NCI-H2107 (cell line): ENCODE measurements at regions not wholly inside any gene's neighbourhood (a gene's known extent, or its start where the extent isn't known, plus 50 kb on each side); places are given as distances from the start of the nearest gene placed in this dataset.

ENCODE experiments used
- DNase-seq: peaks from one replicate; lab custom pipeline; 2025; lab: John Stamatoyannopoulos, UW

DNA sequence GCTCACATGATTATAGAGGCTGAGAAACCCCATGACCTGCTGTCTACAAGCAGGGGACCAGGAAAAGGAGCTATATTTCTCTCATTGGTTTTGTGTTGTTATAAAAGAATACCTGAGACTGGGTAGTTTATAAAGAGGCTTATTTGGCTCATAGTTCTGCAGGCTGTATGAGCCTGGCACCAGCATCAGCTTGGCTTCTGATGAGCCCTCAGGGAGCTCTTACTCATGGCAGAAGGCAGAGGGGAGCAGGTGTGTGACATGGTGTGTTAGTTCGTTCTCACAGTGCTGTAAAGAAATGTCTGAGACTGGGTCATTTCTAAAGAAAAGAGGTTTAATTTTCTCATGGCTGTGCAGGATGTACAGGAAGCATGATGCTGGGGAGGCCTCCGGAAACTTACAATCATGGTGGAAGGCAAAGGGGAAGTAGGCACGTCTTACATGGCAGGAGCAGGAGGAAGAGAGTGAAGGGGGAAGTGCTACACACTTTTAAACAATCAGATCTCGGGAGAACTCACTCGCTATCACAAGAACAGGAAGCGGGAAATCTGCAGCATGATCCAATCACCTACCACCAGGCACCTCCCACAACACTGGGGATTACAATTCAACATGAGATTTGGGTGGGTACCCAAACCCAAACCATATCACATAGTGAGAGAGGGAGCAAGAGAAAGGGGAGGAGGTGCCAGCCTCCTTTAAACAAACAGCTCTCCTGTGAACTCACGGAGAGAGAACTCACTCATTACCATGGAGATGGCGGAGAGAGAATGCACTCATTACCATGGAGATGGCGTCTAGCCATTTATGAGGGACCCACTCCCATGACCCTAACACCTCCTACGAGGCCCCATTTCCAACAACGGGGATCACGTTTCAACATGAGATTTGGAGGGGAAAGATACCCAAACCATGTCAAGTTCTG lies 133.4 kb downstream of the JCAD start:
- no peak for DNase-seq

DNA sequence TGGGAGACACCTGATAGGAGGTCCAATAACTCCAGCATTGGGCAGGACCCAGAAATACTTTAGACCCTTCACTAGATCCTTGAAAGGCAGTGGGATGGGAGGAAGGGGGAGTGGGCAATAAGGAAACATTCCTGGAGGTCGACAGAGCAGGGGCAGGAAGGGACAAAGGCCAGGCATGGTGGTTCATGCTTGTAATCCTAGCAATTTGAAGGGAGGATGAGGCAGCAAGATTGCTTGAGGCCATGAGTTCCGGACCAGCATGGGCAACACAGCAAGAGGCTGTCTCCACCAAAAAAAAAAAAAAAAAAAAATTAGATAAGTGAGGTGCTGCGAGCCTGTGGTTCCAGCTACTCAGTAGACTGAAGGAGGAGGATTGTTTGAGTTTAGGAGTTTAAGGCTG lies 134.9 kb downstream of the JCAD start:
- no peak for DNase-seq

DNA sequence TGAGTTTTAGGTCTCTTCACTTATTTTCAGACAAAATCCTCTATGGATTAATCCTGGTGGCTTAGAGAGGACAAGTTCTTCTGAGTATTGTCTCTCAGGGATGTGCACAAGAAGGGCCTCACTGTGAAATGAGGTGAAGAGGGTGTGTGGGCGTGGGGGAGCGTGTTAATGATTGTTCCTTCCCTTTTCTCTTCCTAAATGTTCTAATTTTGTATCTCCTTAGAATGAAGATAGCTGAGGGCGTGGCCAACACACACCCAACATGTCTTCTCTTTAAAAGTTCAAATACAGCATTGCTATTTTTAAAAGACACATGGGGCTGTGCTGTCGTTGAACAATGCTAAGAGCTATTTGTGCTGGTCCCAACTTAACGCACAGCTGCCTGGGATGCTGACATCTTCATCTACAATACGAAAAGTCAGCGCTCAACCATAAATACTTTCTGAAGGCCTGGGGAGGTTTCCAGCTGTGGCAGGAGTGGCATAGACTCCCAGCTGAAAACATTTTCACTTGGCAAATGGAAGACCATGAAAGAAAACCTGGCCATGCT lies 135.9 kb downstream of the JCAD start:
- no peak for DNase-seq

DNA sequence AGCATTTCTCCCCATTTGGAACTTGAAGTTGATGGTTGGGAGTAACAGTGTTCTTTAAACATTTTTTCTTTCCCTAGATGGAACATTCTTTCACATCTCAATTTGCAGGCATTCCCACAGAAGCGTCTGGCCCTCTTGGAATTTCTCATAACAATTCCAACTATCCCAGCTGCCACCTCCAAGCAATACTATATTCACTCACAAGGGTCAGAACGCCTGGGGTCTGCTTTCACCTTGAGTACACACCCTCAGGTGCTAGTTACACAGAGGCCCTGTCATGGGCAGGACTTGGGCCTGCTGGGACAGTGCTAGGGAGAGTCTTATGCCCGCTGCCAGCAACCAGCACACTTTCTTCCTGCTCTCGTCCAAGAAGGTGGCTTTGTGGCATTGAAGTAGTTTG lies 136.5 kb downstream of the JCAD start:
- no peak for DNase-seq

- DNase-seq: no peak
These were observed 137.2 kb downstream of the JCAD start for GRCh38 chr10:29922226-29922625.

GRCh38 chr10:29921071-29921446 lies 138.3 kb downstream of the JCAD start:
- DNase-seq: no peak

DNA sequence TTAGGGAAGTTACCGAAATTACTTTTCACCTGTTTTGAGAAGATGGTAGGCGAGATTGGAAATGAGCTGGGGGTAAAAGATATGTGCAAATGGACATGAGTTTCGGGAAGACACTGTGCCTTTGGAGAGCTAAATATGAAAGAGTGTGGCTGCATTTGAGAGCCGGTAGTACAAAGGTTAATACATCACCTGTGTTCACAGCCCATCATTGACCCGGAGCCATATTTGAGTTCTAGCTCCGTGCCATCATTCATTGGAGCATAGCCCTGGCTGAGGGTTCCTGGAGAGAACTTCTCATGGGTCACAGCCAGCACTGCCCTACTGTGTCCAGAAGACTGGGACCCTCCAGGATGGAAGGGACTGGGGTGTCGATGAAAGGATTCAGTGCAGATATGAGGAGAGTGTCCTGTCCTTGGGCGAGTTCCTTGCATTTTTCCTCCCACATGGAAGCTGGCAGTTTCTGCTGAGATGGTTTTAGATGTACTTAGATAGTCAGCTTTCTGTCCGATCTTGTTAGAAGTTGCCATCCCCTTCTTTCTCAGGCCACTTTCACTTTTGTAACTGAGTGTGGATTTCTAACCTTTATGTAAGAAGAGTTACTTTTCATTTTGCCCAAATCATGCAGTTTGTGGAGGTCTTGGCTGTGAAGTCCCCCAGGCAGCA lies 138.8 kb downstream of the JCAD start:
- DNase-seq: no peak

DNA sequence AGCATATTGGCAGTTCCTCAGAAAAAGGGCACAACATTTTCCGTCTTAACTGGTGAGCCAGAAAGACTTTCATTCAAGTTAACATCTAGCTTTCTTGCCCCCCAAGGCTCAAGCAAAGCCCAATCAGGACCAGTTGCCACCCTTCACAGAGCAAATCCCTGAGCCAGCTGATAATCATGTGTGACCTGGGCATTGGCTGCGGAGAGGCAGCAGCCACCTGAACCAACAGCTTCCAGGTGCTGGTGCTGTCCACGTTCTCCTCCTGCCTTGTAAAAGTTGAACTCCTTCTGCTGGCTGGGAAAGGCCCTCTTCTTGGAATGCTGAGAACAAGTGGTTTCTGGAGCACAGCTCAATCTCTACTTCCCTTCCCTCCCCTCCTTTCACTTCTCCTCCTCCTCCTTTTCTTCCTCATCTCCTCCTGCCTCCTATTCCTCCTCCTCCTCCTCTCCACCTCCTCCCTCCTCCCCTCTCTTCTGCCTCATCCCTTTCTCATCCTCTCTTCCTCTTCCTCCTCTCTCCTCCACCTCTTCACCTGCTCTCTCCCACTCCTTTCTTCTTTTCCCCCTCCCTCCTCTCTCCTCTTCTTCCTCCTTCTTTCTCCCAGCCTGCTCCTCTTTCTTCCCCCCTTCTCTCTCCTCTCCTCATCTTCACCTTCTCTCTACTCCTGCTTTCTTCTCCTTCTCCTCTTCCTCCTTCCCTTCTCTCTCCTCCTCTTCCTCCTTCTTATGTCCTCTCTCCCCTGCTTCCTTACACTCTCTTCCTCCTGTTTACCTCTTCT lies 140.6 kb downstream of the JCAD start:
- no peak for DNase-seq

DNA sequence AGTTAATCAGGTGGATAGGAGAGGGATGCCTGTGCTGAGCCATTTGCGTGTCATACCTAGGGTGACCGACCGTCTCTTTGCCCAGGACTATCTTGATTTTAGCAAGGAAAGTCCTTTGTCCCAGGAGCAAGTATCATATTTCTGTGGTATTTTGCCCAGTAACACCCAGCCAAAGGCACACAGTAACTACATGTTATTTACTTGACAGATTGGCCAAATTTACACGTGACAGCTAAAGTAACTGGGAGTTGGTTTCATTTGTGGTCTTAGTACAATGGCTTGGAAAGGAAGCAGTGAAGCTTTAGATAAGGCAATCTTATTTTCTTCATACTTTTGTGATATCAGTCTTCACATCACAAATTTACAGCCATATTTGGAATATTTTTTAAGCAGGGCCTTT lies 142.1 kb downstream of the JCAD start:
- DNase-seq: no peak

- DNase-seq: no peak
These were observed 142.7 kb downstream of the JCAD start for GRCh38 chr10:29916669-29917068.

GRCh38 chr10:29914986-29915785 lies 144.2 kb downstream of the JCAD start:
- DNase-seq: no peak

GRCh38 chr10:29908962-29909361 lies 150.4 kb downstream of the JCAD start:
- DNase-seq: no peak

GRCh38 chr10:29900865-29901264 lies 158.5 kb downstream of the JCAD start:
- no peak for DNase-seq

- no peak for DNase-seq
These were observed 161.2 kb downstream of the JCAD start for GRCh38 chr10:29897999-29898716.

- no peak for DNase-seq
These were observed 162.0 kb downstream of the JCAD start for GRCh38 chr10:29897430-29897829.

DNA sequence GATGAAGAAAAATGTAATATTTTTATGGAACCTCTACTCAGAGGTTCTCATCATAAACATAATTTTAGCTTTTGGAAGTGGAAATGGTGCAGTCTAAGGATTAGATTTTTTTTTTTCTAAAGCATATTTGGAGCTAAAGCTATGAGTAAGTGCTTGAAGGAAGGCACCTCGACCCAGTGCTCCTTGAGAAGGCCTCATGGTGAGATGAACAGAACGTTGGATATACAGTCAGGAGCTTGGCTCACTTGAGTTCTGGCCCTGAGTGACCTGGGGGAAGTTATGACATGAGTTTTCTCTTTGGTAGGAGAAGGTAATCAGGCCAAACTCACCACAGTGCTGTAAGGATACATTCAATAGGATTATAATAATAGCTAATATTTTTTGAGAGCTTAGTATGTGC lies 163.3 kb downstream of the JCAD start:
- DNase-seq: no peak

GRCh38 chr10:29895456-29895855 lies 163.9 kb downstream of the JCAD start:
- no peak for DNase-seq

- no peak for DNase-seq
These were observed 171.1 kb downstream of the JCAD start for GRCh38 chr10:29888321-29888720.

GRCh38 chr10:29886299-29886698 lies 173.1 kb downstream of the JCAD start:
- no peak for DNase-seq

DNA sequence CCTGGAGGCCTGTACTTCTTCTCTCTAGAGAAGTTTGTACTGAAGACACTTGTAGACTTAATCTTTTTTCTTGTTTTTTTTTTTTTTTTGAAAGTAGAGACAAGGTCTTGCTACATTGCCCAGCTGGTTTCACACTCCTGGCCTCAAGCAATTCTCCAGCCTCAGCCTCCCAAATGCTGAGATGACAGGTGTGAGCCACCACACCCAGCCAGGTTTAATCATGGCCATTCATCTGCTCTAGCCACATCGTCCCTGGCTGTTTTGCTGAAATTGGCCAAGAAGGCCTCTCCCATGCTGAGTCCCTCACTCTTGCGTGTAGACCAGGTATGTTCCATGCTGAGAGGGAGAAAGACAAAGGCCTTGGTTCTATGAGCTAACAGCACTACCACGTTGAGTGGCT lies 176.2 kb downstream of the JCAD start:
- DNase-seq: no peak

GRCh38 chr10:29882766-29883165 lies 176.6 kb downstream of the JCAD start:
- DNase-seq: no peak
